Endothelial cell of umbilical vein (primary cell): ENCODE measurements at regions not wholly inside any gene's neighbourhood (a gene's known extent, or its start where the extent isn't known, plus 50 kb on each side); places are given as distances from the start of the nearest gene placed in this dataset.

Experiments
- BruUV-seq: library from RNA; stranded (reverse); fragments of 400-500 nt; replicated peaks from 2 replicates; lab custom pipeline; 2021; lab: Mats Ljungman, UMichigan
- CTCF ChIA-PET: fragments of 300-600, 350-600 bp; sonication (Branson Sonifier 250); formaldehyde crosslinking; loops from one replicate; lab custom pipeline; 2021; ENCODE audit warnings: antibody characterized with exemption, inconsistent platforms; lab: Charles Lee
- POLR2A ChIA-PET: fragments of 300-600, 350-600 bp; sonication (Branson Sonifier 250); formaldehyde crosslinking; loops from one replicate; lab custom pipeline; 2021; ENCODE audit warnings: antibody characterized with exemption, inconsistent platforms; lab: Charles Lee
- DNase-seq: peaks from one replicate; pipeline ENCODE4 v3.0.0-alpha.2; 2011; ENCODE audit warnings: low read depth, low spot score
- FAIRE-seq: peaks from 2 replicates; lab custom pipeline; 2011; peaks lifted over from hg19 to GRCh38; lab: Jason Lieb, UNC
- H2AFZ ChIP-seq: 2 replicates; pipeline ENCODE4 v1.6.0; 2012; ENCODE audit warnings: low read depth, low read length, control low read depth, inconsistent platforms
- H3K27ac ChIP-seq: 2 replicates; pipeline ENCODE4 v1.5.1; 2011; ENCODE audit warnings: low read depth, mild to moderate bottlenecking, control low read depth, low read length, moderate library complexity; ENCODE audit not compliant: insufficient read depth
- H3K27me3 ChIP-seq, 2 experiments: 2 replicates each; pipeline versions ENCODE4 v1.6.0 to v1.6.1; 2011; ENCODE audit warnings: low read length in 2 of 2, mixed read lengths in 1 of 2; ENCODE audit not compliant: control insufficient read depth in 2 of 2, insufficient read depth in 2 of 2
- H3K36me3 ChIP-seq, 2 experiments: 2 replicates in 1 of 2; 3 replicates in 1 of 2; pipeline ENCODE4 v1.5.1; 2011; ENCODE audit warnings: low read length in 2 of 2, mild to moderate bottlenecking in 1 of 2, moderate library complexity in 1 of 2; ENCODE audit not compliant: control insufficient read depth in 2 of 2, insufficient read depth in 2 of 2; ENCODE audit errors: extremely low read depth in 1 of 2
- H3K4me1 ChIP-seq: 3 replicates; pipeline ENCODE4 v1.5.1; 2011; ENCODE audit warnings: mild to moderate bottlenecking, low read length; ENCODE audit not compliant: control insufficient read depth, insufficient read depth; ENCODE audit errors: extremely low read depth
- H3K4me2 ChIP-seq: 2 replicates; pipeline ENCODE4 v1.6.1; 2011; ENCODE audit warnings: low read length, control low read depth, mixed read lengths; ENCODE audit not compliant: insufficient read depth
- H3K4me3 ChIP-seq, 3 experiments: fragments of 200-600 bp in 1 of 3; sonication (generic), shearing (Covaris generic) in 1 of 3; replicated peaks in 1 of 3; 2 replicates each; pipeline ENCODE4 v1.5.1; 2011 to 2016; ENCODE audit warnings: control low read depth in 3 of 3, low read length in 3 of 3, mild to moderate bottlenecking in 2 of 3, inconsistent platforms in 1 of 3, low read depth in 1 of 3, moderate library complexity in 1 of 3; ENCODE audit not compliant: insufficient read depth in 1 of 3
- H3K79me2 ChIP-seq: 2 replicates; pipeline ENCODE4 v1.6.0; 2012; ENCODE audit warnings: low read length, inconsistent platforms; ENCODE audit not compliant: control insufficient read depth, insufficient read depth
- H3K9ac ChIP-seq: replicated peaks from 2 replicates; pipeline ENCODE3; 2011; ENCODE audit warnings: low read length, control low read depth; ENCODE audit not compliant: insufficient read depth; ENCODE audit errors: extremely low read depth
- H3K9me1 ChIP-seq: replicated peaks from 3 replicates; pipeline ENCODE4 v1.6.0; 2011; ENCODE audit warnings: mild to moderate bottlenecking, low read length; ENCODE audit not compliant: control insufficient read depth, insufficient read depth; ENCODE audit errors: extremely low read depth
- H3K9me3 ChIP-seq: replicated peaks from 2 replicates; pipeline ENCODE4 v1.5.1; 2012; ENCODE audit warnings: low read length, inconsistent platforms; ENCODE audit not compliant: control insufficient read depth, insufficient read depth
- H4K20me1 ChIP-seq: replicated peaks from 2 replicates; pipeline ENCODE3; 2011; ENCODE audit warnings: mild to moderate bottlenecking, low read length; ENCODE audit not compliant: control insufficient read depth, insufficient read depth; ENCODE audit errors: extremely low read depth
- EZH2 ChIP-seq: IDR thresholded peaks from 2 replicates; pipeline ENCODE4 v1.6.1; 2012; ENCODE audit warnings: borderline replicate concordance, low read depth, mild to moderate bottlenecking, moderate library complexity, low read length, inconsistent platforms; ENCODE audit not compliant: severe bottlenecking
- FOS ChIP-seq: IDR thresholded peaks from 2 replicates; pipeline ENCODE4 v1.6.1; 2011; ENCODE audit warnings: mild to moderate bottlenecking, low read length, moderate library complexity, borderline replicate concordance; ENCODE audit not compliant: insufficient read depth
- JUN ChIP-seq: IDR thresholded peaks from 2 replicates; pipeline ENCODE4 v1.6.1; 2011; ENCODE audit warnings: borderline replicate concordance, low read depth; ENCODE audit not compliant: insufficient read length, insufficient read depth
- MYC ChIP-seq: IDR thresholded peaks from one replicate; pipeline ENCODE4 v1.6.1; 2011; ENCODE audit warnings: mild to moderate bottlenecking, low read depth, low read length
- POLR2AphosphoS5 ChIP-seq: IDR thresholded peaks from 2 replicates; pipeline ENCODE4 v1.6.1; 2012; ENCODE audit warnings: low read depth, mild to moderate bottlenecking, control low read depth, low read length, moderate library complexity; ENCODE audit not compliant: insufficient read depth
- dilution Hi-C: fragments of 300-500 bp; cut with MboI; formaldehyde crosslinking; loops from one replicate; pipeline ENCODE4 v1.15.0; 2019; ENCODE audit warnings: low sequenced_read_pairs; ENCODE audit not compliant: extremely low pct_ligation_motif_present
- intact Hi-C: fragments of 100-400 bp; cut with micrococcal nuclease; formaldehyde crosslinking; loops from one replicate; pipeline ENCODE4 v1.10.0; 2022
- TF ChIP-seq, protein P1 (sequence below): IDR thresholded peaks from 2 replicates; pipeline ENCODE4 v1.6.1; 2011; ENCODE audit not compliant: insufficient read depth, insufficient read length

DNA sequence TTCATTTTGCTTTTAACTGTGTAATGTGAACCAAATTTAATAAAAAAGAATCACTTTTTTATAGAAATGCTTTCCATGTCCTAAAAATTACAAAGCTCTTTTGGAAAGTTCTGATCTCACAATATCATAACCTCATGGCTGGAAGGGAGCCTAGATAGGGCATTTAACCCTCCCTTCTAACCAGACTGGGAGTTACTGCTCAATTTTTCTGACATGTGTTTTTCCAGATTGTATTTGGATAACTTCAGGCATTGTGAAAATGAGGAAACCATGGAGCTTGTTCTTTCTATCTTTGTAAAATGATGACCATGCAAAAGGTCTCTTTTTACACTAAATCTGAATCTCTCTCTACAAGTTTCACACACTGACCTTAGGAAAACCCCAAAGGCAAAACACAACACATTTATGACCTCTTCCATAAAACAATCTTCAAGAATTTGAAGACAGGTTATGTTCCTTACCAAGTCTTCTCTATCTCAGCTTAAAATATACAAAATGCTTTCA lies 508.8 kb downstream of the DIPK2A start:
- intact Hi-C loops: no loop called here
- FAIRE-seq: peak; percentile 4

DNA sequence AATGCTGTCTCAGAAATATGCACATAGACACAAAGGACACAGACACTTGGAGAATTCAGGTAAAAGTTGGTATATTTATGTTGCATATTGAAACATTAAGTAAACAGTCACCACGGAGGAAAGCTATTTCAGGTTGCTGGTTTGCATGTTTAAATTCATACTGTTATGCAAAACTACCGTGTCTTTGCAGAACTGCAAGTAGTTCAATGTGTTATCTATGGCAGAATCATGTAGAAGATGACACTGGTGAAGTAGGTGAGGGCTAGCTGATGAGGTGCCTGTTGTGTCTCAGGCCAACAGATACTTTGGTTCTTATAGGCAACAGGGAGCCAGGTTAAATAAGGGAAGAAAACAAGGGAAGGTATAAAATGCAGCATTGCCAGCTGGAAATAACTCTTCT lies 511.3 kb downstream of the DIPK2A start:
- Histone ChIP-seq H3K79me2 (no peaks in the 10 kb centered on the region), H3K4me1 (no peaks in the 10 kb centered on the region), H2AFZ (no peak overlapping the region), H4K20me1 (no peaks in the 10 kb centered on the region), H3K9ac (no peak overlapping the region), H3K36me3 (no peaks in the 10 kb centered on the region), H3K4me2 (no peak overlapping the region), H3K27me3 (no peaks in the 10 kb centered on the region), H3K9me1 (no peaks in the 10 kb centered on the region), H3K27ac (no peak overlapping the region), H3K9me3 (no peaks in the 10 kb centered on the region), H3K4me3 (no peak overlapping the region)
- POLR2A ChIA-PET: no interaction called here
- no TSS peak for BruUV-seq
- dilution Hi-C loops (no loop called here), intact Hi-C loops (no loop called here)
- DNase-seq: no peak
- FAIRE-seq: no peak
- CTCF ChIA-PET: no interaction called here
- TF ChIP-seq, protein P1, sequence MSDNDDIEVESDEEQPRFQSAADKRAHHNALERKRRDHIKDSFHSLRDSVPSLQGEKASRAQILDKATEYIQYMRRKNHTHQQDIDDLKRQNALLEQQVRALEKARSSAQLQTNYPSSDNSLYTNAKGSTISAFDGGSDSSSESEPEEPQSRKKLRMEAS: no peak
- TF ChIP-seq MYC: no peak
- no peak for TF ChIP-seq FOS
- no peak for TF ChIP-seq EZH2
- TF ChIP-seq JUN: no peak

More for the DNA sequence above, 508.8 kb downstream of the DIPK2A start:
- Histone ChIP-seq H3K79me2 (no peaks in the 10 kb centered on the region), H3K9me3 (no peaks in the 10 kb centered on the region), H3K4me1 (no peaks in the 10 kb centered on the region), H4K20me1 (no peaks in the 10 kb centered on the region), H3K27me3 (no peaks in the 10 kb centered on the region), H3K4me3 (no peak overlapping the region), H2AFZ (no peak overlapping the region), H3K9me1 (no peaks in the 10 kb centered on the region), H3K27ac (no peak overlapping the region), H3K9ac (no peak overlapping the region), H3K36me3 (no peaks in the 10 kb centered on the region), H3K4me2 (no peak overlapping the region)
- ChIA-PET CTCF (interaction anchor here (0.6 to 1.4 kb wide), 2 partner anchors 8 to 21 kb away, joined by 3 read pairs; no protein-coding TSS in a partner anchor), POLR2A (no interaction called here)
- TF ChIP-seq FOS: no peak
- TF ChIP-seq POLR2AphosphoS5: no peak
- TF ChIP-seq MYC: no peak
- TF ChIP-seq JUN: no peak
- DNase-seq: no peak
- dilution Hi-C loops: no loop called here
- BruUV-seq: no TSS peak
